ENCODE measurements at regions not wholly inside any gene's neighbourhood (a gene's known extent, or its start where the extent isn't known, plus 50 kb on each side); places are given as distances from the start of the nearest gene placed in this dataset.
"Not testable (repeated sequence)": the region's sequence is repeated elsewhere in the genome, so short reads cannot be mapped to it uniquely, and the experiment has no call there.

- in situ Hi-C loops (cut with HindIII; ENCODE audit: low sequenced_read_pairs), result no loop called here
These were observed 1017.8 kb upstream of the MIR17HG start for GRCh38 chr13:90329641-90330040.

GRCh38 chr13:90331974-90332373 is 1015.5 kb upstream of the MIR17HG start:
- in situ Hi-C loops (cut with HindIII; ENCODE audit: low sequenced_read_pairs), result no loop called here

GRCh38 chr13:90336507-90336906 is 1011.0 kb upstream of the MIR17HG start:
- in situ Hi-C loops (cut with HindIII; ENCODE audit: low sequenced_read_pairs), result no loop called here

GRCh38 chr13:90341348-90341747 is 1006.1 kb upstream of the MIR17HG start:
- in situ Hi-C loops (cut with HindIII; ENCODE audit: low sequenced_read_pairs), result not testable (repeated sequence)

- in situ Hi-C loops (cut with HindIII; ENCODE audit: low sequenced_read_pairs), result not testable (repeated sequence)
These were observed 998.9 kb upstream of the MIR17HG start for GRCh38 chr13:90348477-90349136.

GRCh38 chr13:90352763-90353162 is 994.7 kb upstream of the MIR17HG start:
- in situ Hi-C loops (cut with HindIII; ENCODE audit: low sequenced_read_pairs), result no loop called here

GRCh38 chr13:90355162-90355751 is 992.2 kb upstream of the MIR17HG start:
- in situ Hi-C loops (cut with HindIII; ENCODE audit: low sequenced_read_pairs), result no loop called here

- in situ Hi-C loops (cut with HindIII; ENCODE audit: low sequenced_read_pairs), result no loop called here
These were observed 986.7 kb upstream of the MIR17HG start for GRCh38 chr13:90360785-90361184.

GRCh38 chr13:90362707-90363106 is 984.8 kb upstream of the MIR17HG start:
- in situ Hi-C loops (cut with HindIII; ENCODE audit: low sequenced_read_pairs), result no loop called here

- in situ Hi-C loops (cut with HindIII; ENCODE audit: low sequenced_read_pairs), result no loop called here
These were observed 982.4 kb upstream of the MIR17HG start for GRCh38 chr13:90365130-90365529.

- in situ Hi-C loops (cut with HindIII; ENCODE audit: low sequenced_read_pairs), result no loop called here
These were observed 973.3 kb upstream of the MIR17HG start for GRCh38 chr13:90374168-90374567.

- in situ Hi-C loops (cut with HindIII; ENCODE audit: low sequenced_read_pairs), result no loop called here
These were observed 971.6 kb upstream of the MIR17HG start for GRCh38 chr13:90375851-90376250.

GRCh38 chr13:90382425-90382824 is 965.1 kb upstream of the MIR17HG start:
- in situ Hi-C loops (cut with HindIII; ENCODE audit: low sequenced_read_pairs), result no loop called here

- in situ Hi-C loops (cut with HindIII; ENCODE audit: low sequenced_read_pairs), result no loop called here
These were observed 961.6 kb upstream of the MIR17HG start for GRCh38 chr13:90385781-90386489.

GRCh38 chr13:90388887-90389452 is 958.5 kb upstream of the MIR17HG start:
- in situ Hi-C loops (cut with HindIII; ENCODE audit: low sequenced_read_pairs), result no loop called here

- in situ Hi-C loops (cut with HindIII; ENCODE audit: low sequenced_read_pairs), result no loop called here
These were observed 958.0 kb upstream of the MIR17HG start for GRCh38 chr13:90389537-90389936.

GRCh38 chr13:90393408-90393807 is 954.1 kb upstream of the MIR17HG start:
- in situ Hi-C loops (cut with HindIII; ENCODE audit: low sequenced_read_pairs), result no loop called here

- in situ Hi-C loops (cut with HindIII; ENCODE audit: low sequenced_read_pairs), result no loop called here
These were observed 952.1 kb upstream of the MIR17HG start for GRCh38 chr13:90395348-90395747.

- in situ Hi-C loops (cut with HindIII; ENCODE audit: low sequenced_read_pairs), result no loop called here
These were observed 951.6 kb upstream of the MIR17HG start for GRCh38 chr13:90395846-90396245.

GRCh38 chr13:90396266-90396665 is 951.2 kb upstream of the MIR17HG start:
- in situ Hi-C loops (cut with HindIII; ENCODE audit: low sequenced_read_pairs), result no loop called here

- in situ Hi-C loops (cut with HindIII; ENCODE audit: low sequenced_read_pairs), result no loop called here
These were observed 950.0 kb upstream of the MIR17HG start for GRCh38 chr13:90397503-90397902.

- in situ Hi-C loops (cut with HindIII; ENCODE audit: low sequenced_read_pairs), result no loop called here
These were observed 947.1 kb upstream of the MIR17HG start for GRCh38 chr13:90400372-90400771.
